K562 (cell line): ENCODE measurements at regions not wholly inside any gene's neighbourhood (a gene's known extent, or its start where the extent isn't known, plus 50 kb on each side); places are given as distances from the start of the nearest gene placed in this dataset.

ENCODE experiments used
- ARID3A ChIP-seq: IDR thresholded peaks from 2 replicates; pipeline ENCODE4 v1.6.1; 2012; ENCODE audit warnings: low read depth, low read length, improper control_type of control experiment, borderline replicate concordance
- ARNT ChIP-seq, 2 experiments: fragments of 450-650 bp; IDR thresholded peaks; 2 replicates each; pipeline ENCODE4 v1.6.1; 2016; ENCODE audit warnings: mild to moderate bottlenecking in 1 of 2
- TGIF2 ChIP-seq: sonication (generic); formaldehyde crosslinking; IDR thresholded peaks from 2 replicates; pipeline ENCODE4 v1.8.1; 2022; ENCODE audit warnings: mild to moderate bottlenecking, missing genetic modification reagents, moderate library complexity
- ZBTB49 ChIP-seq: sonication (generic); formaldehyde crosslinking; IDR thresholded peaks from 2 replicates; pipeline ENCODE4 v1.8.0; 2022; ENCODE audit warnings: missing genetic modification reagents, mild to moderate bottlenecking, borderline replicate concordance
- ZHX1 ChIP-seq: fragments of 150-350 bp; conservative IDR thresholded peaks from 2 replicates; pipeline ENCODE4 v1.6.1; 2014; ENCODE audit warnings: low read length

GRCh38 chr3:106522397-106522796 is 653.6 kb upstream of the CBLB start (continued):
- TF ChIP-seq ARID3A (no peak), TGIF2 (no peak), ARNT (IDR thresholded peaks at IDR 0.05) (no peak), ZHX1 (no peak), ZBTB49 (no peak)
